HEK293 (cell line): ENCODE measurements at regions not wholly inside any gene's neighbourhood (a gene's known extent, or its start where the extent isn't known, plus 50 kb on each side); places are given as distances from the start of the nearest gene placed in this dataset.
A peak's percentile ranks its signal among the peaks of the same experiment; 100 is the strongest.
"Not testable (repeated sequence)": the region's sequence is repeated elsewhere in the genome, so short reads cannot be mapped to it uniquely, and the experiment has no call there.

Source experiments
- CTCF ChIA-PET: fragments of 350-600 bp; formaldehyde crosslinking; extraction: SDS; loops from one replicate; lab custom pipeline; 2021; ENCODE audit warnings: antibody characterized with exemption; lab: Yijun Ruan, JAX
- POLR2A ChIA-PET: fragments of 300-600 bp; formaldehyde crosslinking; extraction: SDS; loops from one replicate; lab custom pipeline; 2020; ENCODE audit warnings: antibody characterized with exemption, inconsistent platforms; lab: Yijun Ruan, JAX
- H3K27ac ChIP-seq: fragments of 200-500 bp; sonication (Bioruptor generic); 2 replicates; pipeline ENCODE4 v1.5.1; 2014; ENCODE audit warnings: low read depth, low read length, control low read depth, inconsistent platforms; ENCODE audit errors: extremely low read depth
- H3K36me3 ChIP-seq, 2 experiments: fragments of 200-500 bp in 1 of 2; sonication (Bioruptor generic) in 1 of 2; 1 replicate in 1 of 2; 2 replicates in 1 of 2; pipeline ENCODE4 v1.5.1; 2014 to 2017; ENCODE audit warnings: inconsistent platforms in 2 of 2, low read length in 2 of 2; ENCODE audit not compliant: control insufficient read depth in 2 of 2, insufficient read depth in 1 of 2
- H3K4me1 ChIP-seq: fragments of 200-500 bp; sonication (Bioruptor generic); 2 replicates; pipeline ENCODE4 v1.5.1; 2014; ENCODE audit warnings: mild to moderate bottlenecking, low read length, inconsistent platforms; ENCODE audit not compliant: control insufficient read depth, insufficient read depth
- H3K4me3 ChIP-seq: 2 replicates; pipeline ENCODE4 v1.5.1; 2011; ENCODE audit warnings: low read depth, mild to moderate bottlenecking, control low read depth, low read length, moderate library complexity
- H3K9me3 ChIP-seq: fragments of 200-500 bp; sonication (Bioruptor generic); 2 replicates; pipeline ENCODE4 v1.5.1; 2014; ENCODE audit warnings: low read depth, low read length, inconsistent platforms; ENCODE audit not compliant: control insufficient read depth, insufficient read depth
- CTCF ChIP-seq: fragments of 450-650 bp; formaldehyde crosslinking; IDR thresholded peaks from 2 replicates; pipeline ENCODE4 v1.5.1; 2016; ENCODE audit warnings: missing biosample characterization, missing genetic modification characterization
- EGR2 ChIP-seq: fragments of 450-650 bp; formaldehyde crosslinking; IDR thresholded peaks from 2 replicates; pipeline ENCODE4 v1.5.1; 2016; ENCODE audit warnings: low read depth, missing biosample characterization, missing genetic modification characterization
- KLF16 ChIP-seq: fragments of 450-650 bp; formaldehyde crosslinking; IDR thresholded peaks from 2 replicates; pipeline ENCODE4 v1.5.1; 2017; ENCODE audit warnings: missing biosample characterization, missing genetic modification characterization
- ZBTB26 ChIP-seq: fragments of 450-650 bp; formaldehyde crosslinking; optimal IDR thresholded peaks from 2 replicates; pipeline ENCODE3; 2016; ENCODE audit warnings: missing biosample characterization, mild to moderate bottlenecking, missing genetic modification characterization
- ZFP37 ChIP-seq: fragments of 450-650 bp; formaldehyde crosslinking; IDR thresholded peaks from 2 replicates; pipeline ENCODE4 v1.5.1; 2016; ENCODE audit warnings: missing biosample characterization, missing genetic modification characterization
- ZNF146 ChIP-seq: fragments of 450-650 bp; formaldehyde crosslinking; IDR thresholded peaks from 2 replicates; pipeline ENCODE4 v1.5.1; 2016; ENCODE audit warnings: missing biosample characterization, missing genetic modification characterization
- ZNF157 ChIP-seq: fragments of 450-650 bp; formaldehyde crosslinking; IDR thresholded peaks from 2 replicates; pipeline ENCODE4 v1.5.1; 2016; ENCODE audit warnings: missing biosample characterization, missing genetic modification characterization
- ZNF175 ChIP-seq: fragments of 450-650 bp; formaldehyde crosslinking; IDR thresholded peaks from 2 replicates; pipeline ENCODE4 v1.5.1; 2016; ENCODE audit warnings: missing biosample characterization, missing genetic modification characterization
- ZNF404 ChIP-seq: fragments of 450-650 bp; formaldehyde crosslinking; IDR thresholded peaks from 2 replicates; pipeline ENCODE4 v1.5.1; 2017; ENCODE audit warnings: missing biosample characterization, missing genetic modification characterization
- ZNF585B ChIP-seq: fragments of 450-650 bp; formaldehyde crosslinking; IDR thresholded peaks from 2 replicates; pipeline ENCODE4 v1.5.1; 2016; ENCODE audit warnings: missing biosample characterization, missing genetic modification characterization
- ZNF623 ChIP-seq: fragments of 450-650 bp; formaldehyde crosslinking; IDR thresholded peaks from 2 replicates; pipeline ENCODE4 v1.5.1; 2016; ENCODE audit warnings: missing biosample characterization, missing genetic modification characterization
- ZNF654 ChIP-seq: fragments of 450-650 bp; formaldehyde crosslinking; IDR thresholded peaks from 2 replicates; pipeline ENCODE4 v1.5.1; 2016; ENCODE audit warnings: low read depth, missing biosample characterization, missing genetic modification characterization
- ZNF837 ChIP-seq: fragments of 450-650 bp; formaldehyde crosslinking; IDR thresholded peaks from 2 replicates; pipeline ENCODE4 v1.5.1; 2016; ENCODE audit warnings: missing biosample characterization, missing genetic modification characterization
- ZSCAN23 ChIP-seq: fragments of 450-650 bp; formaldehyde crosslinking; IDR thresholded peaks from 2 replicates; pipeline ENCODE4 v1.5.1; 2016; ENCODE audit warnings: missing biosample characterization, missing genetic modification characterization
- ZSCAN4 ChIP-seq: fragments of 450-650 bp; formaldehyde crosslinking; IDR thresholded peaks from 2 replicates; pipeline ENCODE4 v1.5.1; 2017; ENCODE audit warnings: missing biosample characterization, missing genetic modification characterization

GRCh38 chr16:27600381-27600780 lies 50.4 kb downstream of the KATNIP start:
- CTCF ChIA-PET: no interaction called here
- POLR2A ChIA-PET: no interaction called here
- Histone ChIP-seq H3K9me3 (no peaks in the 10 kb centered on the region), H3K27ac (no peak overlapping the region), H3K4me3 (no peak overlapping the region), H3K4me1 (no peaks in the 10 kb centered on the region), H3K36me3 (no peaks in the 10 kb centered on the region)
- no peak for TF ChIP-seq ZNF623 (tag by site-specific recombination)
- peak; percentile 36; the same call in 1 of the 2 replicates for TF ChIP-seq EGR2 (tag by site-specific recombination)

- Histone ChIP-seq H3K36me3 (no peaks in the 10 kb centered on the region), H3K9me3 (no peaks in the 10 kb centered on the region), H3K4me3 (no peak overlapping the region), H3K4me1 (no peaks in the 10 kb centered on the region), H3K27ac (no peak overlapping the region)
- CTCF ChIA-PET: interaction anchor here (0.5 to 0.7 kb wide), 2 partner anchors 12 to 264 kb away, joined by 3 read pairs; no protein-coding TSS in a partner anchor
- TF ChIP-seq ZNF837: no peak
- POLR2A ChIA-PET: no interaction called here
Measured at GRCh38 chr16:27602103-27602502, 52.2 kb downstream of the KATNIP start.

- POLR2A ChIA-PET, H3K36me3 ChIP-seq, H3K4me3 ChIP-seq, H3K27ac ChIP-seq, H3K4me1 ChIP-seq, H3K9me3 ChIP-seq: not testable (repeated sequence)
- CTCF ChIA-PET: interaction anchor here (0.6 to 1.6 kb wide), 10 partner anchors 12 to 451 kb away, joined by 3 to 7 read pairs (median 4); no protein-coding TSS in a partner anchor
- TF ChIP-seq ZNF654 (tag by site-specific recombination): peak; percentile 57
- TF ChIP-seq CTCF (tag by site-specific recombination): peak; percentile 80
Measured at GRCh38 chr16:27605500-27606106, 55.7 kb downstream of the KATNIP start.

GRCh38 chr16:27611340-27611739 lies 61.4 kb downstream of the KATNIP start:
- POLR2A ChIA-PET: no interaction called here
- no peak for TF ChIP-seq ZNF404 (tag by site-specific recombination)
- TF ChIP-seq ZNF146 (tag by site-specific recombination): no peak
- TF ChIP-seq ZFP37 (tag by site-specific recombination): no peak
- no peak for TF ChIP-seq ZNF157 (tag by site-specific recombination)
- TF ChIP-seq ZNF585B (tag by site-specific recombination): no peak
- no peak for TF ChIP-seq ZBTB26 (tag by site-specific recombination)
- no peak for TF ChIP-seq ZSCAN23 (tag by site-specific recombination)
- no peak for TF ChIP-seq ZSCAN4 (tag by site-specific recombination)
- no peak for TF ChIP-seq ZNF175 (tag by site-specific recombination)
- no peak for TF ChIP-seq KLF16 (tag by site-specific recombination)
- TF ChIP-seq, all 188 proteins: peak for 0
- CTCF ChIA-PET: interaction anchor here (0.6 kb wide), 1 partner anchor 535 kb away, joined by 3 read pairs; no protein-coding TSS in a partner anchor

More at GRCh38 chr16:27611340-27611739, 61.4 kb downstream of the KATNIP start:
- Histone ChIP-seq H3K4me1 (no peaks in the 10 kb centered on the region), H3K4me3 (no peak overlapping the region), H3K27ac (no peak overlapping the region), H3K9me3 (no peaks in the 10 kb centered on the region), H3K36me3 (no peaks in the 10 kb centered on the region)
